B cell (primary cell): ENCODE measurements at regions not wholly inside any gene's neighbourhood (a gene's known extent, or its start where the extent isn't known, plus 50 kb on each side); places are given as distances from the start of the nearest gene placed in this dataset.

Experiments
- ATAC-seq: fragments of 200-7000 bp; cut with Tn5 transposase; one replicate; pipeline ENCODE4 v1.10.0; 2021; ENCODE audit warnings: low read depth, mild to moderate bottlenecking, moderate number of reproducible peaks, moderate library complexity
- CTCF ChIA-PET: fragments of 350-600 bp; sonication (Branson Sonifier 250); formaldehyde crosslinking; loops from one replicate; lab custom pipeline; 2021; ENCODE audit warnings: antibody characterized with exemption, inconsistent platforms; lab: Charles Lee
- POLR2A ChIA-PET: fragments of 350-600 bp; sonication (Branson Sonifier 250); formaldehyde crosslinking; loops from one replicate; lab custom pipeline; 2021; ENCODE audit warnings: antibody characterized with exemption; lab: Charles Lee
- DNase-seq: peaks from one replicate; pipeline ENCODE4 v3.0.0; 2013
- H2AFZ ChIP-seq: 2 replicates; pipeline ENCODE4 v1.6.1; 2012; ENCODE audit warnings: mild to moderate bottlenecking, low read depth, low read length; ENCODE audit not compliant: insufficient read depth, poor library complexity, severe bottlenecking
- H3K27ac ChIP-seq, 2 donors: 1 replicate in 1 of 2; 2 replicates in 1 of 2; pipeline ENCODE4 v1.5.1; 2012 to 2013; ENCODE audit warnings: low read length in 2 of 2, mild to moderate bottlenecking in 2 of 2, moderate library complexity in 1 of 2
- H3K27me3 ChIP-seq, 4 experiments: fragments of 200-600 bp in 1 of 4; sonication (generic) in 1 of 4; replicated peaks in 1 of 4; 1 replicate in 2 of 4; 2 replicates in 2 of 4; pipeline versions ENCODE4 v1.6.1 to v1.7.0; 2013 to 2016; ENCODE audit warnings: low read length in 3 of 4, mild to moderate bottlenecking in 2 of 4, mixed read lengths in 1 of 4, moderate library complexity in 1 of 4; ENCODE audit not compliant: insufficient read depth in 4 of 4, control insufficient read depth in 3 of 4; ENCODE audit errors: control extremely low read depth in 1 of 4
- H3K36me3 ChIP-seq, 2 experiments: replicated peaks in 1 of 2; 1 replicate in 1 of 2; 2 replicates in 1 of 2; pipeline versions ENCODE4 v1.6.1 to v1.7.1; 2013; ENCODE audit warnings: low read length in 1 of 2; ENCODE audit not compliant: insufficient read depth in 2 of 2, control insufficient read depth in 1 of 2; ENCODE audit errors: control extremely low read depth in 1 of 2, extremely low read depth in 1 of 2
- H3K4me1 ChIP-seq, 2 donors: fragments of 200-600 bp in 1 of 2; sonication (generic) in 1 of 2; 1 replicate in 1 of 2; 2 replicates in 1 of 2; pipeline versions ENCODE4 v1.5.1 to v1.6.1; 2013 to 2017; ENCODE audit warnings: low read length in 2 of 2; ENCODE audit not compliant: control insufficient read depth in 2 of 2, insufficient read depth in 2 of 2
- H3K4me2 ChIP-seq: replicated peaks from 2 replicates; pipeline ENCODE3; 2012; ENCODE audit warnings: mild to moderate bottlenecking, low read depth, low read length; ENCODE audit not compliant: poor library complexity, severe bottlenecking
- H3K4me3 ChIP-seq, 5 experiments: fragments of 200-600 bp in 1 of 5; sonication (generic) in 1 of 5; 1 replicate in 3 of 5; 2 replicates in 2 of 5; pipeline versions ENCODE4 v1.5.1 to v1.7.0; 2011 to 2016; ENCODE audit warnings: low read length in 4 of 5, mild to moderate bottlenecking in 4 of 5, low read depth in 2 of 5, control low read depth in 1 of 5, moderate library complexity in 1 of 5; ENCODE audit not compliant: insufficient read depth in 1 of 5; ENCODE audit errors: control extremely low read depth in 1 of 5, extremely low read depth in 1 of 5
- H3K79me2 ChIP-seq: fragments of 200-600 bp; sonication (generic); one replicate; pipeline ENCODE4 v1.6.0; 2016; ENCODE audit warnings: low read length; ENCODE audit not compliant: control insufficient read depth, insufficient read depth
- H3K9ac ChIP-seq: fragments of 200-600 bp; sonication (generic); 2 replicates; pipeline ENCODE4 v1.6.1; 2017; ENCODE audit warnings: mild to moderate bottlenecking, low read length, moderate library complexity
- H3K9me3 ChIP-seq, 3 donors: one replicate each; pipeline versions ENCODE4 v1.6.1 to v1.7.1; 2013; ENCODE audit warnings: low read length in 2 of 3; ENCODE audit not compliant: control insufficient read depth in 2 of 3, insufficient read depth in 1 of 3; ENCODE audit errors: control extremely low read depth in 1 of 3
- H4K20me1 ChIP-seq: 2 replicates; pipeline ENCODE4 v1.6.0; 2012; ENCODE audit warnings: mild to moderate bottlenecking, low read length; ENCODE audit not compliant: insufficient read depth, control insufficient read depth, poor library complexity, severe bottlenecking
- H3K27ac Mint-ChIP-seq: one replicate; pipeline ENCODE4 v1.8.0; 2021; ENCODE audit warnings: mixed read lengths
- H3K27me3 Mint-ChIP-seq: one replicate; pipeline ENCODE4 v1.8.0; 2021; ENCODE audit warnings: mixed read lengths
- H3K4me1 Mint-ChIP-seq: one replicate; pipeline ENCODE4 v1.8.0; 2021; ENCODE audit warnings: mixed read lengths
- H3K4me3 Mint-ChIP-seq: one replicate; pipeline ENCODE4 v1.8.0; 2021; ENCODE audit warnings: mixed read lengths
- H3K9me3 Mint-ChIP-seq: one replicate; pipeline ENCODE4 v1.8.0; 2022; ENCODE audit warnings: mixed read lengths; ENCODE audit not compliant: insufficient read depth
- EZH2 ChIP-seq: IDR thresholded peaks from 2 replicates; pipeline ENCODE4 v1.6.1; 2012; ENCODE audit warnings: borderline replicate concordance, low read depth, mild to moderate bottlenecking, moderate library complexity, low read length; ENCODE audit not compliant: insufficient read depth, poor library complexity, severe bottlenecking
- WGBS: methylation state at CpG from one replicate; pipeline ENCODE4 v1.1.5; 2013; ENCODE audit warnings: missing lambda C conversion rate; ENCODE audit not compliant: insufficient coverage; 5-methylcytosine and 5-hydroxymethylcytosine counted together
- intact Hi-C: fragments of 100-400 bp; cut with micrococcal nuclease; formaldehyde crosslinking; loops from one replicate; pipeline ENCODE4 v1.10.0; 2022
- TF ChIP-seq, protein P1 (sequence below): fragments of 200-600 bp; IDR thresholded peaks from one replicate; pipeline ENCODE4 v1.8.0; 2022; ENCODE audit warnings: antibody characterized with exemption, mild to moderate bottlenecking

DNA sequence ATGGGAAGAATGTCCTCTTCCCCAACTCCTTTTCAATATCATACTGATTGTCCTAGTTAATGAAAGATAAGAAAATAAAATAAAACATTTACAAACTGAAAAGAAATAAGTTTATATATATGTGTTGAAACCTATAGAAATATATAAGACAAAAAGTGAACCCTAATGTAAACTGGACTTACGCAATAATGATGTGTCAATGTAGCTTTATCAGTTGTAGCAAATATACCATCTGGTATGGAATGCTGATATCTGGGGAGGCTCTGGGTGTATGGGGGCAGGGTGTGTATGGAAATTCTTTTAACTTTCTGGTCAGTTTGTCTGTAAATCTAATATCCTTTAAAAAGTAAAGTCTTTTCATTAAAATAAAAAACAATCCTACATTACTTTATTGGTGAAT, 603.9 kb downstream of the DMRTA1 start:
- Histone ChIP-seq H3K4me2 (no peak overlapping the region), H2AFZ (no peak overlapping the region), H4K20me1 (no peaks in the 10 kb centered on the region), H3K4me3 (no peak overlapping the region), H3K79me2 (no peaks in the 10 kb centered on the region), H3K27ac (no peak overlapping the region), H3K9ac (no peak overlapping the region), H3K4me1 (no peaks in the 10 kb centered on the region), H3K9me3 (peaks cover 0 to 7% (median 0%) of the 10 kb centered on the region in 3 donors), H3K27me3 (no peaks in the 10 kb centered on the region), H3K36me3 (no peaks in the 10 kb centered on the region)
- intact Hi-C loops: no loop called here
- WGBS: no CpG with 5 or more reads among the region's 1 CpG
- ATAC-seq (no peak), DNase-seq (no peak)
- Mint-ChIP-seq H3K4me1 (no peaks in the 10 kb centered on the region), H3K4me3 (no peak overlapping the region), H3K9me3 (peaks cover 12% of the 10 kb centered on the region), H3K27me3 (no peaks in the 10 kb centered on the region), H3K27ac (no peak overlapping the region)
- TF ChIP-seq, protein P1, sequence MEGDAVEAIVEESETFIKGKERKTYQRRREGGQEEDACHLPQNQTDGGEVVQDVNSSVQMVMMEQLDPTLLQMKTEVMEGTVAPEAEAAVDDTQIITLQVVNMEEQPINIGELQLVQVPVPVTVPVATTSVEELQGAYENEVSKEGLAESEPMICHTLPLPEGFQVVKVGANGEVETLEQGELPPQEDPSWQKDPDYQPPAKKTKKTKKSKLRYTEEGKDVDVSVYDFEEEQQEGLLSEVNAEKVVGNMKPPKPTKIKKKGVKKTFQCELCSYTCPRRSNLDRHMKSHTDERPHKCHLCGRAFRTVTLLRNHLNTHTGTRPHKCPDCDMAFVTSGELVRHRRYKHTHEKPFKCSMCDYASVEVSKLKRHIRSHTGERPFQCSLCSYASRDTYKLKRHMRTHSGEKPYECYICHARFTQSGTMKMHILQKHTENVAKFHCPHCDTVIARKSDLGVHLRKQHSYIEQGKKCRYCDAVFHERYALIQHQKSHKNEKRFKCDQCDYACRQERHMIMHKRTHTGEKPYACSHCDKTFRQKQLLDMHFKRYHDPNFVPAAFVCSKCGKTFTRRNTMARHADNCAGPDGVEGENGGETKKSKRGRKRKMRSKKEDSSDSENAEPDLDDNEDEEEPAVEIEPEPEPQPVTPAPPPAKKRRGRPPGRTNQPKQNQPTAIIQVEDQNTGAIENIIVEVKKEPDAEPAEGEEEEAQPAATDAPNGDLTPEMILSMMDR: no peak
- no peak for TF ChIP-seq EZH2
- CTCF ChIA-PET: no interaction called here
- POLR2A ChIA-PET: no interaction called here

DNA sequence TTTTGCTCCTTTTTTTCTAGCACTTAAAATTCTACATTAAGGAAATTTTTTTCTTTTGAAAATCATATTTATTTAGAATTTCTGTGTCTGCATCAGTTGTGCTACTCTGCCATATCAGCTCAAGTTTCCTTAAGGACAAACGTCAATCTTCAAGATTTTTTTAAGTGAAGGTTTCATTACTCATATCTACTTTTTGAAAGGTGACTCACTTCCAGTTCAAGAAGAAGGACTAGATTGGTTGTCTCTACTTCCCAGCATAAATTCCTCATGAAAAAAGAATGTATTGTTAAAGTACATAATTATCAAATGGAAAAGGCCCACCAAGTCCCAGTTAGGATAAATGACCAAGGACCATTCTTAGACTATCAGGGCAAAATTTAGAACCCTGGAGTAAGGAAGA, 626.5 kb downstream of the DMRTA1 start:
- Mint-ChIP-seq H3K27ac (no peak overlapping the region), H3K9me3 (peaks cover 3% of the 10 kb centered on the region), H3K4me3 (no peak overlapping the region), H3K27me3 (no peaks in the 10 kb centered on the region), H3K4me1 (no peaks in the 10 kb centered on the region)
- Histone ChIP-seq H4K20me1 (no peaks in the 10 kb centered on the region), H3K27me3 (no peaks in the 10 kb centered on the region), H3K4me2 (no peak overlapping the region), H2AFZ (no peak overlapping the region), H3K4me3 (no peak overlapping the region), H3K4me1 (no peaks in the 10 kb centered on the region), H3K9ac (no peak overlapping the region), H3K9me3 (no peaks in the 10 kb centered on the region), H3K79me2 (no peaks in the 10 kb centered on the region), H3K27ac (no peak overlapping the region), H3K36me3 (no peaks in the 10 kb centered on the region)
- ATAC-seq (no peak), DNase-seq (no peak)
- ChIA-PET POLR2A (no interaction called here), CTCF (no interaction called here)
- no CpG with 5 or more reads among the region's 1 CpG for WGBS
- intact Hi-C loops: no loop called here
- TF ChIP-seq EZH2: no peak
- TF ChIP-seq, protein P1: no peak
